ENCODE measurements at regions not wholly inside any gene's neighbourhood (a gene's known extent, or its start where the extent isn't known, plus 50 kb on each side); places are given as distances from the start of the nearest gene placed in this dataset.

GRCh38 chr10:59538623-59539022, 171.0 kb downstream of the SLC16A9 start:
- H4K5ac ChIP-seq (ENCODE audit: insufficient read length, low read depth, low read length), result no peak overlapping the region
- ChIA-PET CTCF (ENCODE audit: partially characterized antibody) (no interaction called here), POLR2A (ENCODE audit: partially characterized antibody) (interaction anchor here (1.2 kb wide), 1 partner anchor 44 kb away, joined by 3 read pairs; no protein-coding TSS in a partner anchor)
- H2BK120ac ChIP-seq (replicated peaks; ENCODE audit: low read depth, low read length), result no peak overlapping the region
- no peak for FAIRE-seq
- H2AK5ac ChIP-seq (ENCODE audit: low read depth, low read length), result no peak overlapping the region
- H3K79me2 ChIP-seq (ENCODE audit: control insufficient read depth in 1 of 2, insufficient read depth in 2 of 2, low read length in 2 of 2), result no peaks in the 10 kb centered on the region
- H3K56ac ChIP-seq (replicated peaks; ENCODE audit: insufficient read length, low read depth, low read length), result no peak overlapping the region
- no peak overlapping the region for H3K4me3 ChIP-seq (ENCODE audit: extremely low read depth in 1 of 4, insufficient read depth in 2 of 4, low read depth in 3 of 4, low read length in 4 of 4)
- no peak overlapping the region for H3K27ac ChIP-seq (ENCODE audit: low read depth, low read length)
- no peak overlapping the region for H2BK15ac ChIP-seq (ENCODE audit: low read length)
- WGBS, 2 experiments (ENCODE audit: extremely low coverage in 1 of 2, insufficient coverage in 1 of 2, insufficient read length in 1 of 2, insufficient replicate concordance in 2 of 2, low coverage in 1 of 2, low lambda C conversion rate in 2 of 2, missing lambda C conversion rate in 1 of 2), result 90% methylated on average over 11 of the region's 11 CpGs; no CpG with 5 or more reads in 1 of the 2 experiments
- no peak overlapping the region for H2BK20ac ChIP-seq (ENCODE audit: low read length)
- no peaks in the 10 kb centered on the region for H3K36me3 ChIP-seq (ENCODE audit: control insufficient read depth in 2 of 4, insufficient read depth in 4 of 4, low read length in 3 of 4)
- H2BK12ac ChIP-seq (ENCODE audit: low read depth, low read length), result no peak overlapping the region
- H3K18ac ChIP-seq (ENCODE audit: extremely low read depth, low read length), result no peak overlapping the region
- DNase-seq (ENCODE audit: low read depth in 1 of 2, low spot score in 2 of 2), result no peak
- no peak overlapping the region for H3K4ac ChIP-seq (replicated peaks; ENCODE audit: insufficient read length, low read depth, low read length)
- H3K79me1 ChIP-seq (ENCODE audit: low read depth, low read length), result no peaks in the 10 kb centered on the region
- no peak overlapping the region for H4K91ac ChIP-seq (replicated peaks; ENCODE audit: insufficient read length, low read length)
- H3K9me3 ChIP-seq (ENCODE audit: insufficient read depth in 2 of 2, low read depth in 1 of 2, low read length in 1 of 2), result no peaks in the 10 kb centered on the region
- H3K23me2 ChIP-seq (ENCODE audit: low read depth, low read length), result no peaks in the 10 kb centered on the region
- H2BK5ac ChIP-seq (ENCODE audit: low read depth, low read length), result no peak overlapping the region
- H4K8ac ChIP-seq (ENCODE audit: extremely low read depth, insufficient read depth, low read length), result no peak overlapping the region
- peaks cover 0 to 4% (median 1%) of the 10 kb centered on the region in 4 experiments; a peak in 2 of 7 replicates for H3K4me1 ChIP-seq (replicated peaks in 1 of 4; ENCODE audit: control insufficient read depth in 3 of 4, insufficient read depth in 4 of 4, low read length in 3 of 4)
- 0 out of 2 replicates have a peak overlapping the region, but pooled peaks have one; percentile 3 for H2AFZ ChIP-seq (ENCODE audit: low read length)
- H3K23ac ChIP-seq (ENCODE audit: insufficient read length), result no peak overlapping the region
- no peaks in the 10 kb centered on the region for H4K20me1 ChIP-seq (replicated peaks in 1 of 2; ENCODE audit: control insufficient read depth in 1 of 2, insufficient read depth in 2 of 2, low read length in 2 of 2)
- TF ChIP-seq TBP (IDR thresholded peaks at IDR 0.05; ENCODE audit: low read depth, low read length) (no peak), SIX5 (IDR thresholded peaks at IDR 0.05; ENCODE audit: low read depth, low read length) (no peak), RAD21 (IDR thresholded peaks at IDR 0.05 in 1 of 2, conservative IDR thresholded peaks at IDR 0.05 in 1 of 2; ENCODE audit: low read depth in 2 of 2, low read length in 2 of 2) (no peak), TEAD4 (IDR thresholded peaks at IDR 0.05; ENCODE audit: low read depth, low read length) (no peak), CBX5 (IDR thresholded peaks at IDR 0.05; ENCODE audit: low read depth, low read length) (no peak), YY1 (IDR thresholded peaks at IDR 0.05; ENCODE audit: low read depth, low read length) (no peak), SP2 (IDR thresholded peaks at IDR 0.05; ENCODE audit: low read length) (no peak), BCL11A (IDR thresholded peaks at IDR 0.05; ENCODE audit: low read depth in 2 of 2, low read length in 2 of 2) (no peak), GABPA (IDR thresholded peaks at IDR 0.05; ENCODE audit: borderline replicate concordance, insufficient read depth, low read length) (no peak), ASH2L (IDR thresholded peaks at IDR 0.05; ENCODE audit: low read length) (no peak), GTF2F1 (IDR thresholded peaks at IDR 0.05; ENCODE audit: borderline replicate concordance, low read depth, low read length) (no peak)
- no peak overlapping the region for H3K14ac ChIP-seq (ENCODE audit: insufficient read length)
- H3K4me2 ChIP-seq (ENCODE audit: insufficient read depth in 1 of 2, low read depth in 2 of 2, low read length in 2 of 2), result no peak overlapping the region
- no peaks in the 10 kb centered on the region for H3K27me3 ChIP-seq (replicated peaks in 1 of 4; ENCODE audit: control insufficient read depth in 3 of 4, extremely low read depth in 1 of 4, insufficient read depth in 3 of 4, low read length in 3 of 4)
- no peak overlapping the region for H3K9ac ChIP-seq (replicated peaks in 1 of 4; ENCODE audit: extremely low read depth in 1 of 4, low read depth in 3 of 4, low read length in 3 of 4)
